Esophagus squamous epithelium (tissue), 5 donors: ENCODE measurements at regions not wholly inside any gene's neighbourhood (a gene's known extent, or its start where the extent isn't known, plus 50 kb on each side); places are given as distances from the start of the nearest gene placed in this dataset.

Experiments
- DNase-seq: peaks from one replicate; lab custom pipeline; 2025; lab: John Stamatoyannopoulos, UW
- H3K27ac ChIP-seq, 4 donors: fragments of 200-600 bp; sonication (generic); one replicate each; pipeline ENCODE4 v1.5.1; 2016 to 2019; ENCODE audit warnings: mild to moderate bottlenecking in 1 of 4
- H3K27me3 ChIP-seq, 4 donors: fragments of 200-600 bp; sonication (generic); 1 replicate in 3 of 4; 2 replicates in 1 of 4; pipeline versions ENCODE4 v1.5.1 to v1.6.0; 2017 to 2021; ENCODE audit warnings: antibody characterized with exemption in 1 of 4
- H3K36me3 ChIP-seq, 3 donors: fragments of 200-600 bp; sonication (generic); one replicate each; pipeline ENCODE4 v1.5.1; 2016 to 2019
- H3K4me1 ChIP-seq, 3 donors: fragments of 200-600 bp; sonication (generic); one replicate each; pipeline ENCODE4 v1.5.1; 2017 to 2019
- H3K4me3 ChIP-seq, 4 donors: fragments of 200-600 bp; sonication (generic); 1 replicate in 3 of 4; 2 replicates in 1 of 4; pipeline ENCODE4 v1.5.1; 2016 to 2019; ENCODE audit warnings: mild to moderate bottlenecking in 2 of 4, moderate library complexity in 1 of 4
- H3K9me3 ChIP-seq, 3 donors: fragments of 200-600 bp; sonication (generic); one replicate each; pipeline ENCODE4 v1.5.1; 2016 to 2019
- CTCF ChIP-seq, 6 experiments: fragments of 450-650 bp in 4 of 6; fragments of 200-600 bp in 2 of 6; sonication (generic) in 2 of 6; IDR thresholded peaks; one replicate each; pipeline ENCODE4 v1.5.1; 2016 to 2019; ENCODE audit warnings: antibody characterized with exemption in 6 of 6, mild to moderate bottlenecking in 4 of 6, moderate library complexity in 4 of 6
- POLR2A ChIP-seq, 4 donors: fragments of 450-650 bp; IDR thresholded peaks; one replicate each; pipeline ENCODE4 v1.6.1; 2017; ENCODE audit warnings: antibody characterized with exemption in 4 of 4, mild to moderate bottlenecking in 4 of 4, moderate library complexity in 3 of 4
- WGBS, 2 donors: methylation state at CpG; one replicate each; pipeline ENCODE4 v1.1.5; 2018; 5-methylcytosine and 5-hydroxymethylcytosine counted together
- intact Hi-C: fragments of 100-400 bp; cut with DNase I; formaldehyde crosslinking; loops from one replicate; pipeline ENCODE4 v1.15.0; 2022
- donor health status: DM: yes; HTN: yes; CAD: no.

GRCh38 chr18:75809926-75810255 is 382.4 kb upstream of the SMIM21 start:
- WGBS, 2 donors = 42 to 48% methylated on average over 6 of the region's 6 CpGs
- intact Hi-C loops = no loop called here

DNA sequence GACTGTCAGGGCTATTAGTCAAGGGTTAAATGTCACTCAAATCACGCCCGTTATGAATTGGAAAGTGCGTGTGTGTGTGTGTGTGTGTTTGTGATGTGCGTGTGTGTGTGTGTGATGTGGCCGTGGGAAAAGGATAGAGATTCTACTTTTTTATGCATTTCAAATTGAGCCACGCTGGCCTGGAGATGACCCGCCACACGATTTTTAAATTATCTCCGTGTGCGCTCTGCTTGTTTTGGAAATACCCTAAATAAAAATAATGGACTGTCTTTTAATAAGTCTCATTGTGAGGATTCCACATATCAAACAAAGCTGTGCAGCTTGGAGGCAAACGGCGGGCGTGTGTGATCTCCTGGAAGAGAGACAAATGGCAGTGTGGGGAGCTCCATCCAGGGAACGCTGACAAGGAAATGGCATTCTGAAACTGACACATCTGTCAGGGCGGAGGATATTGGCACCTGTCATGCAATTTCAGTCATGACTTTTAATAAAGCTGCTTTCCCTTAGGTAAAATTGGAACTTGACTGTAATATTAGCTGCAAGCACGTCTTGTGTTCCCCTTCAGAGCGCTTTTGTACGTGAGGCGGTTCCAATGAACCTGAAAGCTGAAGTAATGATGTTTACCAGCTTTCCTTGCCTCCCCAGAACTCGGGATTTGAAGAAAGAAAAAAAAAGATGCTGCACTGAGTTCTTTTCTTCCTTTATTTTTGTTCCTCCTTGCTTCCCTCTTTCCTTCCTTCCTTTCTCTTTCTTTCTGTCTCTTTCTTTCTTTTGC is 381.8 kb upstream of the SMIM21 start:
- peak overlapping the region in 1 of 4 donors; percentile 5 for H3K27ac ChIP-seq
- no peak for TF ChIP-seq POLR2A (IDR thresholded peaks at IDR 0.05)
- TF ChIP-seq CTCF (IDR thresholded peaks at IDR 0.05) = no peak
- H3K9me3 ChIP-seq = no peaks in the 10 kb centered on the region
- intact Hi-C loops = no loop called here
- H3K4me3 ChIP-seq = no peak overlapping the region
- DNase-seq = no peak
- H3K27me3 ChIP-seq = no peaks in the 10 kb centered on the region
- WGBS, 2 donors = 33 to 45% methylated on average over 20 of the region's 20 CpGs
- H3K4me1 ChIP-seq = no peaks in the 10 kb centered on the region
- no peaks in the 10 kb centered on the region for H3K36me3 ChIP-seq

More at GRCh38 chr18:75809926-75810255, 382.4 kb upstream of the SMIM21 start:
- TF ChIP-seq CTCF (IDR thresholded peaks at IDR 0.05) (no peak), POLR2A (IDR thresholded peaks at IDR 0.05) (no peak)
- H3K9me3 ChIP-seq = no peaks in the 10 kb centered on the region
- no peaks in the 10 kb centered on the region for H3K4me1 ChIP-seq
- DNase-seq = no peak
- H3K27ac ChIP-seq = no peak overlapping the region
- no peaks in the 10 kb centered on the region for H3K27me3 ChIP-seq
- no peak overlapping the region for H3K4me3 ChIP-seq
- no peaks in the 10 kb centered on the region for H3K36me3 ChIP-seq

GRCh38 chr18:75805265-75805664 is 377.8 kb upstream of the SMIM21 start:
- Histone ChIP-seq H3K4me3 (no peak overlapping the region), H3K27ac (no peak overlapping the region), H3K27me3 (no peaks in the 10 kb centered on the region), H3K4me1 (no peaks in the 10 kb centered on the region), H3K9me3 (no peaks in the 10 kb centered on the region), H3K36me3 (no peaks in the 10 kb centered on the region)
- TF ChIP-seq POLR2A (IDR thresholded peaks at IDR 0.05) (no peak), CTCF (IDR thresholded peaks at IDR 0.05) (no peak)
- intact Hi-C loops = no loop called here
- no peak for DNase-seq
- WGBS, 2 donors = 67 to 69% methylated on average over 3 of the region's 3 CpGs

DNA sequence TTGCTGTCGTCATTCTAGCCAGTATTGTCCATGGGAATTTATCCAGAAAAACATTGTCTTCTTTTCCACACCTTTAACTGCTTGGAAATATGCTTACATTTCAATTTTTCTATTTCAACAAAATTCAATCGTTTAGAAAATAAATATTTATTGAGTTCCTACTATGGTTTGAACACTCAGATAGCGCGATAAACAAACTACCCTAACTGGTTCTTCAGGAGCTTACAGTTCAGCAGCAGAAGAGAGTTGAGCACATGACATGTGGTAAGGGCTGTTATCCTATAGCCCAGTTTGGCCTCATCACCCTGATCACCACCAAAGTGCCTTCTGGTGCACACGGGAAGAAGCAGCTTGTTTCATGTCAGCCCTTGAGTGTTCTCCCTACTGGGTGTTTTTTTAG is 375.2 kb upstream of the SMIM21 start:
- 80 to 84% methylated on average over 4 to 5 of the region's 5 CpGs for WGBS, 2 donors
- DNase-seq = no peak
- no peak overlapping the region for H3K4me3 ChIP-seq
- H3K36me3 ChIP-seq = no peaks in the 10 kb centered on the region
- no peak for TF ChIP-seq POLR2A (IDR thresholded peaks at IDR 0.05)
- no peak for TF ChIP-seq CTCF (IDR thresholded peaks at IDR 0.05)
- intact Hi-C loops = no loop called here
- H3K9me3 ChIP-seq = no peaks in the 10 kb centered on the region
- no peaks in the 10 kb centered on the region for H3K27me3 ChIP-seq
- H3K4me1 ChIP-seq = no peaks in the 10 kb centered on the region
- H3K27ac ChIP-seq = no peak overlapping the region

- Histone ChIP-seq H3K4me1 (no peaks in the 10 kb centered on the region), H3K36me3 (no peaks in the 10 kb centered on the region), H3K4me3 (no peak overlapping the region), H3K9me3 (no peaks in the 10 kb centered on the region), H3K27me3 (no peaks in the 10 kb centered on the region), H3K27ac (no peak overlapping the region)
- 86 to 91% methylated on average over 9 to 10 of the region's 12 CpGs for WGBS, 2 donors
- TF ChIP-seq CTCF (IDR thresholded peaks at IDR 0.05) (no peak), POLR2A (IDR thresholded peaks at IDR 0.05) (no peak)
- DNase-seq = no peak
- intact Hi-C loops = no loop called here
Measured at GRCh38 chr18:75801178-75801577, 373.7 kb upstream of the SMIM21 start.
